Astrocyte of the spinal cord (primary cell): ENCODE measurements at regions not wholly inside any gene's neighbourhood (a gene's known extent, or its start where the extent isn't known, plus 50 kb on each side); places are given as distances from the start of the nearest gene placed in this dataset.
"Not testable (repeated sequence)": the region's sequence is repeated elsewhere in the genome, so short reads cannot be mapped to it uniquely, and the experiment has no call there.

Source experiments
- DNase-seq: peaks from one replicate; pipeline ENCODE4 v3.0.0; 2011; ENCODE audit warnings: low read depth, low spot score
- H3K4me3 ChIP-seq: 2 replicates; pipeline ENCODE4 v1.5.1; 2011; ENCODE audit warnings: low read depth, mild to moderate bottlenecking, low read length, moderate library complexity
- in situ Hi-C: cut with HindIII; loops from 2 replicates; pipeline ENCODE4 v1.10.0; 2017; ENCODE audit warnings: low sequenced_read_pairs

- H3K4me3 ChIP-seq, in situ Hi-C loops: not testable (repeated sequence)
- DNase-seq, result peak; percentile 13
Observed at GRCh38 chr1:120465900-120466299, 51.1 kb downstream of the NBPF8 start.

GRCh38 chr1:120477663-120478062 is 62.8 kb downstream of the NBPF8 start:
- in situ Hi-C loops, DNase-seq, H3K4me3 ChIP-seq: not testable (repeated sequence)

GRCh38 chr1:120478400-120478799 is 63.6 kb downstream of the NBPF8 start:
- DNase-seq, H3K4me3 ChIP-seq, in situ Hi-C loops: not testable (repeated sequence)

GRCh38 chr1:120487542-120487941 is 72.7 kb downstream of the NBPF8 start:
- DNase-seq, in situ Hi-C loops, H3K4me3 ChIP-seq: not testable (repeated sequence)

GRCh38 chr1:120489217-120489616 is 74.4 kb downstream of the NBPF8 start:
- in situ Hi-C loops, DNase-seq, H3K4me3 ChIP-seq: not testable (repeated sequence)

GRCh38 chr1:120497145-120497544 is 82.3 kb downstream of the NBPF8 start:
- in situ Hi-C loops, H3K4me3 ChIP-seq, DNase-seq: not testable (repeated sequence)

- H3K4me3 ChIP-seq, in situ Hi-C loops, DNase-seq: not testable (repeated sequence)
Observed at GRCh38 chr1:120503284-120503683, 88.4 kb downstream of the NBPF8 start.

GRCh38 chr1:120506352-120506751 is 91.5 kb downstream of the NBPF8 start:
- in situ Hi-C loops, H3K4me3 ChIP-seq, DNase-seq: not testable (repeated sequence)

GRCh38 chr1:120508351-120508750 is 93.5 kb downstream of the NBPF8 start:
- DNase-seq, in situ Hi-C loops, H3K4me3 ChIP-seq: not testable (repeated sequence)

- DNase-seq, H3K4me3 ChIP-seq, in situ Hi-C loops: not testable (repeated sequence)
Observed at GRCh38 chr1:120509258-120509657, 94.4 kb downstream of the NBPF8 start.

- in situ Hi-C loops, H3K4me3 ChIP-seq, DNase-seq: not testable (repeated sequence)
Observed at GRCh38 chr1:120513099-120513498, 98.3 kb downstream of the NBPF8 start.

- H3K4me3 ChIP-seq, DNase-seq, in situ Hi-C loops: not testable (repeated sequence)
Observed at GRCh38 chr1:120513531-120513930, 98.7 kb downstream of the NBPF8 start.

GRCh38 chr1:120519196-120519595 is 104.4 kb downstream of the NBPF8 start:
- H3K4me3 ChIP-seq, DNase-seq, in situ Hi-C loops: not testable (repeated sequence)

GRCh38 chr1:120524416-120524815 is 109.6 kb downstream of the NBPF8 start:
- H3K4me3 ChIP-seq, DNase-seq, in situ Hi-C loops: not testable (repeated sequence)

- H3K4me3 ChIP-seq, DNase-seq, in situ Hi-C loops: not testable (repeated sequence)
Observed at GRCh38 chr1:120525386-120525785, 110.6 kb downstream of the NBPF8 start.

- DNase-seq, in situ Hi-C loops: not testable (repeated sequence)
Observed at GRCh38 chr1:120529475-120530089, 114.7 kb downstream of the NBPF8 start.

GRCh38 chr1:120531455-120531854 is 116.6 kb downstream of the NBPF8 start:
- H3K4me3 ChIP-seq, DNase-seq, in situ Hi-C loops: not testable (repeated sequence)

More at GRCh38 chr1:120529475-120530089, 114.7 kb downstream of the NBPF8 start:
- not testable (repeated sequence) for H3K4me3 ChIP-seq

- in situ Hi-C loops, H3K4me3 ChIP-seq, DNase-seq: not testable (repeated sequence)
Observed at GRCh38 chr1:120534361-120535047, 119.7 kb downstream of the NBPF8 start.
